ENCODE measurements at regions not wholly inside any gene's neighbourhood (a gene's known extent, or its start where the extent isn't known, plus 50 kb on each side); places are given as distances from the start of the nearest gene placed in this dataset.
"Not testable (repeated sequence)": the region's sequence is repeated elsewhere in the genome, so short reads cannot be mapped to it uniquely, and the experiment has no call there.

DNA sequence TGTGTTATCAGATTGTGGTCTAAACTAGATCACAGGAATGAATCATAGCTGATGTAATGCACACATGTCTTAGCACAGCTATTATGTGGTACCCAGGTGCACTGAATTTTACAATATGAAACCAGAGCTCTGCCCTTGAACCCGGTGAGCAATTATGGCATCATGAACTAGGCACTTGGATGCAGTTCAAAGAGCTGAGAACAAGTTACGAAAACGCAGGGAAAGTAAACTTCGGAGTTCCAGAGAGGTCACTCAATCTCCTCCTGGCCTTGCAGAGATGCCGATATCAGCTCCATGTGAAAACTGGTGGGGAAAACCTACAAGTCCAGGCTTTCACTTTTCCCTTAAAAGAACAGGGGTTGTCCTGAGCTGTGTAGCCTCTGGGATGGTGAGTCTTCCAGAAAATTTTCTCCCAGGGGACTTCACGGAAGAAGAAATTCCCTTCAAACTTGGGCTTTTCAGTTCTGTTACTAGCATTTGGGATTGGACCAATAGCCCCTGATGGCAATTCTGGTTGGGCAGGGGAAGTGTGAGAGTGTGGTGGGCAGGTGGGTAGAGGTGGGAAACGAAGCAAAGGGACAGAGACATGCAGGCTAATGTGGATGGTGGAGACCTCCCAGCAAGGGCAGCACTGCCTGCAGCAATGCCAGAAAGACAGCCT is 71.1 kb upstream of the SH3BP4 start:
- peak overlapping the region in 2 of 3 experiments; percentile 4 to 16 for H3K4me3 ChIP-seq (ENCODE audit: control insufficient read depth in 2 of 3, extremely low read depth in 1 of 3, insufficient read depth in 2 of 3, low read depth in 1 of 3, low read length in 3 of 3)
- H3K79me2 ChIP-seq (ENCODE audit: control insufficient read depth, insufficient read depth, low read length): no peaks in the 10 kb centered on the region
- FAIRE-seq: peak; percentile 94
- no peaks in the 10 kb centered on the region for H3K36me3 ChIP-seq (ENCODE audit: control insufficient read depth in 2 of 2, extremely low read depth in 1 of 2, insufficient read depth in 2 of 2, low read length in 2 of 2)
- TF ChIP-seq EZH2 (IDR thresholded peaks at IDR 0.05; ENCODE audit: low read length): no peak
- TF ChIP-seq, protein P1, sequence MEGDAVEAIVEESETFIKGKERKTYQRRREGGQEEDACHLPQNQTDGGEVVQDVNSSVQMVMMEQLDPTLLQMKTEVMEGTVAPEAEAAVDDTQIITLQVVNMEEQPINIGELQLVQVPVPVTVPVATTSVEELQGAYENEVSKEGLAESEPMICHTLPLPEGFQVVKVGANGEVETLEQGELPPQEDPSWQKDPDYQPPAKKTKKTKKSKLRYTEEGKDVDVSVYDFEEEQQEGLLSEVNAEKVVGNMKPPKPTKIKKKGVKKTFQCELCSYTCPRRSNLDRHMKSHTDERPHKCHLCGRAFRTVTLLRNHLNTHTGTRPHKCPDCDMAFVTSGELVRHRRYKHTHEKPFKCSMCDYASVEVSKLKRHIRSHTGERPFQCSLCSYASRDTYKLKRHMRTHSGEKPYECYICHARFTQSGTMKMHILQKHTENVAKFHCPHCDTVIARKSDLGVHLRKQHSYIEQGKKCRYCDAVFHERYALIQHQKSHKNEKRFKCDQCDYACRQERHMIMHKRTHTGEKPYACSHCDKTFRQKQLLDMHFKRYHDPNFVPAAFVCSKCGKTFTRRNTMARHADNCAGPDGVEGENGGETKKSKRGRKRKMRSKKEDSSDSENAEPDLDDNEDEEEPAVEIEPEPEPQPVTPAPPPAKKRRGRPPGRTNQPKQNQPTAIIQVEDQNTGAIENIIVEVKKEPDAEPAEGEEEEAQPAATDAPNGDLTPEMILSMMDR (optimal IDR thresholded peaks at IDR 0.05 in 1 of 3, IDR thresholded peaks at IDR 0.05 in 1 of 3, conservative IDR thresholded peaks at IDR 0.05 in 1 of 3; ENCODE audit: extremely low read depth in 1 of 3, insufficient read depth in 2 of 3, low read length in 3 of 3): no peak
- H3K27me3 ChIP-seq (ENCODE audit: control insufficient read depth, extremely low read depth, insufficient read depth, low read length): no peaks in the 10 kb centered on the region
- H3K9me3 ChIP-seq (ENCODE audit: control insufficient read depth, low read depth, low read length): no peaks in the 10 kb centered on the region
- no peaks in the 10 kb centered on the region for H4K20me1 ChIP-seq (ENCODE audit: control insufficient read depth, extremely low read depth, insufficient read depth, low read length)
- H3K4me1 ChIP-seq (ENCODE audit: control insufficient read depth, extremely low read depth, insufficient read depth, low read length): peaks cover 27% of the 10 kb centered on the region
- H3K27ac ChIP-seq (ENCODE audit: control insufficient read depth, insufficient read depth, low read length): peak overlapping the region; percentile 62
- H2AFZ ChIP-seq (ENCODE audit: control insufficient read depth, low read length): no peak overlapping the region
- DNase-seq (ENCODE audit: low read depth, low spot score): peak; percentile 80
- dilution Hi-C loops (cut with MboI; ENCODE audit: extremely low pct_ligation_motif_present, low sequenced_read_pairs): no loop called here
- peak overlapping the region; percentile 57 for H3K9ac ChIP-seq (ENCODE audit: control insufficient read depth, extremely low read depth, insufficient read depth, low read length)
- H3K9me1 ChIP-seq (ENCODE audit: control insufficient read depth, extremely low read depth, insufficient read depth, low read length): no peaks in the 10 kb centered on the region
- H3K4me2 ChIP-seq (ENCODE audit: control insufficient read depth, extremely low read depth, insufficient read depth, low read depth, low read length): peak overlapping the region; percentile 82

DNA sequence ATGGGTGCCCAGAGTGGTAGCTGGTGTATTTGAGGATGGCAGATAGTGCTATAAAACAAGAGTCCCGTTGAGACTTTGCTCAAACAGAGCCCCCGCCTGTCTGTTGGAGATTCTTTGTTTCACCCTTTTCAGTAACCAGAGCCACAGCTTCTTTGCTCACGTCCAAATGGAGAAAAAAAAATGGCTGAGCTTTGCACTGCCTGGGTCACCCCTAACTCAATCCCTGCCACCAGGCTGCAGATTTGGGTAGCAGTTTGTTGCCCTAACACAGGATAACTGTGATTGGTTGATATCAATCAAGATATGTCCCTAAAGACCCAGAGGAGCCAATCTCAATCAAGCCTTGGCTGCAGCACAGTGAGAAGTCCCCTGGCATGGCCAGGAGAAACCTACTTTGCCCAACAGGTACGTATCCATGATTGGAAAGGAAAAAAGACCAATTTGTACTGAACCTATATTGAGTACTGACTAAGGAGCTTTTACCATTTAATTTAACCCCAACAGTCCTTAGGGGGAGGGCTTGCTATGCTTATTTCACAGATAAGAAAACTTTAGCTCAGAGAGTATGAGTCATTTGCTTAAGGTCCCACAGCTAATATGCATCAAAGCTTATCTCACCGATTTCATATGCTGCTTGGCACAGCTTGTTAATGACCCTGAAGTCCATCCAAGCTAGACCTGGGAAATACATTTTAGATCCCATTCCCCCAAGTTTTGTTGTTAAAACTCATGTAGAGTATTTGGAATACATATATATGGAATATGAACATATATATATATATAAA is 72.0 kb upstream of the SH3BP4 start:
- Histone ChIP-seq H3K27me3 (ENCODE audit: control insufficient read depth, extremely low read depth, insufficient read depth, low read length) (no peaks in the 10 kb centered on the region), H3K36me3 (ENCODE audit: control insufficient read depth in 2 of 2, extremely low read depth in 1 of 2, insufficient read depth in 2 of 2, low read length in 2 of 2) (no peaks in the 10 kb centered on the region), H3K4me2 (ENCODE audit: control insufficient read depth, extremely low read depth, insufficient read depth, low read depth, low read length) (peak overlapping the region; percentile 67), H3K9me1 (ENCODE audit: control insufficient read depth, extremely low read depth, insufficient read depth, low read length) (no peaks in the 10 kb centered on the region), H3K27ac (ENCODE audit: control insufficient read depth, insufficient read depth, low read length) (peak overlapping the region; percentile 62), H3K9ac (ENCODE audit: control insufficient read depth, extremely low read depth, insufficient read depth, low read length) (peak overlapping the region; percentile 1), H4K20me1 (ENCODE audit: control insufficient read depth, extremely low read depth, insufficient read depth, low read length) (no peaks in the 10 kb centered on the region), H3K4me1 (ENCODE audit: control insufficient read depth, extremely low read depth, insufficient read depth, low read length) (peaks cover 27% of the 10 kb centered on the region), H3K79me2 (ENCODE audit: control insufficient read depth, insufficient read depth, low read length) (no peaks in the 10 kb centered on the region), H3K4me3 (ENCODE audit: control insufficient read depth in 2 of 3, extremely low read depth in 1 of 3, insufficient read depth in 2 of 3, low read depth in 1 of 3, low read length in 3 of 3) (no peak overlapping the region), H2AFZ (ENCODE audit: control insufficient read depth, low read length) (no peak overlapping the region), H3K9me3 (ENCODE audit: control insufficient read depth, low read depth, low read length) (no peaks in the 10 kb centered on the region)
- dilution Hi-C loops (cut with MboI; ENCODE audit: extremely low pct_ligation_motif_present, low sequenced_read_pairs): no loop called here
- peak; percentile 72 for FAIRE-seq
- peak; percentile 21 for DNase-seq (ENCODE audit: low read depth, low spot score)
- no peak for TF ChIP-seq EZH2 (IDR thresholded peaks at IDR 0.05; ENCODE audit: low read length)
- TF ChIP-seq, protein P1 (optimal IDR thresholded peaks at IDR 0.05 in 1 of 3, IDR thresholded peaks at IDR 0.05 in 1 of 3, conservative IDR thresholded peaks at IDR 0.05 in 1 of 3; ENCODE audit: extremely low read depth in 1 of 3, insufficient read depth in 2 of 3, low read length in 3 of 3): no peak

DNA sequence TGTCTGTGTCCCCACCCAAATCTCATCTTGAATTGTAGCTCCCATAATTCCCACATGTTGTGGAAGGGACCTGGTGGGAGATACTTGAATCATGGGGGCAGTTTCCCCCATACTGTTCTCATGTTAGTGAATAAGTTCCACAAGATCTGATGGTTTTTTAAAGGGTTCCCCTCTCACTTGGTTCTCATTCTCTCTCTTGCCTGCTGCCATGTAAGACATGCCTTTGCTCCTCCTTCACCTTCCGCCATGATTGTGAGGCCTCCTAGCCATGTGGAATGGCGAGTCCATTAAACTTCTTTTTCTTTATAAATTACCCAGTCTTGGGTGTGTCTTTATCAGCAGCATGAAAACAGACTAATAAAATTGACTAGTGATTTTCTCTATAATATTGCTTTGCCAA is 75.2 kb upstream of the SH3BP4 start:
- H3K9me3 ChIP-seq (ENCODE audit: control insufficient read depth, low read depth, low read length); H2AFZ ChIP-seq (ENCODE audit: control insufficient read depth, low read length); H3K27ac ChIP-seq (ENCODE audit: control insufficient read depth, insufficient read depth, low read length); H3K79me2 ChIP-seq (ENCODE audit: control insufficient read depth, insufficient read depth, low read length); H3K4me2 ChIP-seq (ENCODE audit: control insufficient read depth, extremely low read depth, insufficient read depth, low read depth, low read length); DNase-seq (ENCODE audit: low read depth, low spot score); H3K9ac ChIP-seq (ENCODE audit: control insufficient read depth, extremely low read depth, insufficient read depth, low read length); H4K20me1 ChIP-seq (ENCODE audit: control insufficient read depth, extremely low read depth, insufficient read depth, low read length); dilution Hi-C loops (cut with MboI; ENCODE audit: extremely low pct_ligation_motif_present, low sequenced_read_pairs); H3K9me1 ChIP-seq (ENCODE audit: control insufficient read depth, extremely low read depth, insufficient read depth, low read length); H3K36me3 ChIP-seq (ENCODE audit: control insufficient read depth in 2 of 2, extremely low read depth in 1 of 2, insufficient read depth in 2 of 2, low read length in 2 of 2); H3K27me3 ChIP-seq (ENCODE audit: control insufficient read depth, extremely low read depth, insufficient read depth, low read length); FAIRE-seq; H3K4me3 ChIP-seq (ENCODE audit: control insufficient read depth in 2 of 3, extremely low read depth in 1 of 3, insufficient read depth in 2 of 3, low read depth in 1 of 3, low read length in 3 of 3): not testable (repeated sequence)
- peaks cover 21% of the 10 kb centered on the region for H3K4me1 ChIP-seq (ENCODE audit: control insufficient read depth, extremely low read depth, insufficient read depth, low read length)

Measured in keratinocyte (primary cell).